Suprapubic skin (tissue), 4 donors: ENCODE measurements at regions not wholly inside any gene's neighbourhood (a gene's known extent, or its start where the extent isn't known, plus 50 kb on each side); places are given as distances from the start of the nearest gene placed in this dataset.

Experiments
- DNase-seq, 2 donors: peaks; one replicate each; pipeline ENCODE4 v3.0.0-alpha.2; 2019; ENCODE audit warnings: low spot score in 2 of 2
- H3K27ac ChIP-seq: fragments of 200-600 bp; sonication (generic); one replicate; pipeline ENCODE4 v1.5.1; 2019
- H3K27me3 ChIP-seq: fragments of 200-600 bp; sonication (generic); one replicate; pipeline ENCODE4 v1.5.1; 2019
- H3K36me3 ChIP-seq: fragments of 200-600 bp; sonication (generic); one replicate; pipeline ENCODE4 v1.5.1; 2019
- H3K4me1 ChIP-seq: fragments of 200-600 bp; sonication (generic); one replicate; pipeline ENCODE4 v1.5.1; 2019
- H3K4me3 ChIP-seq: fragments of 200-600 bp; sonication (generic); one replicate; pipeline ENCODE4 v1.5.1; 2019; ENCODE audit warnings: mild to moderate bottlenecking
- H3K9me3 ChIP-seq: fragments of 200-600 bp; sonication (generic); one replicate; pipeline ENCODE4 v1.5.1; 2019
- EP300 ChIP-seq: sonication (generic); formaldehyde crosslinking; IDR thresholded peaks from one replicate; pipeline ENCODE4 v1.6.1; 2017; ENCODE audit warnings: antibody characterized with exemption
- POLR2A ChIP-seq, 2 donors: fragments of 450-650 bp; IDR thresholded peaks; one replicate each; pipeline ENCODE4 v1.6.1; 2017; ENCODE audit warnings: antibody characterized with exemption in 2 of 2, mild to moderate bottlenecking in 2 of 2, moderate library complexity in 2 of 2
- POLR2AphosphoS5 ChIP-seq, 3 donors: sonication (generic); formaldehyde crosslinking; IDR thresholded peaks; one replicate each; pipeline ENCODE4 v1.6.1; 2017; ENCODE audit warnings: antibody characterized with exemption in 3 of 3
- WGBS: methylation state at CpG from one replicate; pipeline ENCODE4 v1.1.5; 2018; 5-methylcytosine and 5-hydroxymethylcytosine counted together
- TF ChIP-seq, protein P1 (sequence below), 2 donors: fragments of 200-600 bp in 1 of 2; fragments of 450-650 bp in 1 of 2; sonication (generic) in 1 of 2; IDR thresholded peaks; one replicate each; pipeline ENCODE4 v1.5.1; 2016 to 2019; ENCODE audit warnings: antibody characterized with exemption in 2 of 2, mild to moderate bottlenecking in 1 of 2, moderate library complexity in 1 of 2

DNA sequence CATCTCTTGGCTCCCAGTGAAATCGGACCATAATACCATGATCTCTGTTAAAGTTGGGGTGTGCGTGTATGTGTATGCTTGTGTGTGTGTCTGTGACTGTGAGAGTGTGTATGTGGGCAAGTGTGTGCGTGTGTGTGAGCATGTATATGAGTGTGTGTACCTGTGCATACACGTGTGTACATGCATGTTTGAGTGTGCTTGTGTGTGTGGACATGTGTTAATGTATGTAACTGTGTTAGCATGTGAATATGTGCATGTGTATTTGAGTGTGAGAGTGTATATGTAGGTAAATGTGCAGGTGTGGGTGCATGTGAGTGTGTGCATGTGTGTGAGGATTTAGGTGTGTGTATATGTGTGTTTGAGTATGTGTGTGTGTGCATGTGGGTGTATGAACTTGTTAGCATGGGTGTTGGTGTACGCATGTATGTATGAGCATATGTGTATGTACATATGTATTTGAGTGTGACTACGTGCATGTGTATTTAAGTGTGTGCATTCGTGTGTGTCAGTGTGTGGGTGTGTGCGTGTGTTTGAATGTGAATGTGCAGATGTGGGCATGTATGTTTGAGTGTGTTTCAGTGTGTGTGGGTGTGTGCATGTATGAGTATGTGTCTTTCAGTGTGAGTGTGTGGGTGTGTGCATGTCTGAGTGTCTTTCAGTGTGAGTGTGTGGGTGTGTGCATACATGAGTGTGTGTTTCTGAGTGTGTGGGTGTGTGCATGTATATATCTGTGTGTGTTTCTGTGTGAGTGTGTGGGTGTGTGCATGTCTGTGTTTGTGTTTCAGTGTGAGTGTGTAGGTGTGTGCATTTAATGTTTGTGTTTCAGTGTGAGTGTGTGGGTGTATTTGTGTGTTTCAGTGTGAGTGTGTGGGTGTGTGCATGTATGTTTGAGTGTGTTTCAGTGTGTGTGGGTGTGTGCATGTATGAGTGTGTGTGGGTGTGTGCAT is 183.2 kb downstream of the SOX9 start:
- H3K36me3 ChIP-seq, result no peaks in the 10 kb centered on the region
- DNase-seq, result no peak
- no peak overlapping the region for H3K4me3 ChIP-seq
- peaks cover 6% of the 10 kb centered on the region for H3K27me3 ChIP-seq
- no peaks in the 10 kb centered on the region for H3K9me3 ChIP-seq
- H3K4me1 ChIP-seq, result no peaks in the 10 kb centered on the region
- no peak for TF ChIP-seq POLR2A (IDR thresholded peaks at IDR 0.05)
- TF ChIP-seq, protein P1, sequence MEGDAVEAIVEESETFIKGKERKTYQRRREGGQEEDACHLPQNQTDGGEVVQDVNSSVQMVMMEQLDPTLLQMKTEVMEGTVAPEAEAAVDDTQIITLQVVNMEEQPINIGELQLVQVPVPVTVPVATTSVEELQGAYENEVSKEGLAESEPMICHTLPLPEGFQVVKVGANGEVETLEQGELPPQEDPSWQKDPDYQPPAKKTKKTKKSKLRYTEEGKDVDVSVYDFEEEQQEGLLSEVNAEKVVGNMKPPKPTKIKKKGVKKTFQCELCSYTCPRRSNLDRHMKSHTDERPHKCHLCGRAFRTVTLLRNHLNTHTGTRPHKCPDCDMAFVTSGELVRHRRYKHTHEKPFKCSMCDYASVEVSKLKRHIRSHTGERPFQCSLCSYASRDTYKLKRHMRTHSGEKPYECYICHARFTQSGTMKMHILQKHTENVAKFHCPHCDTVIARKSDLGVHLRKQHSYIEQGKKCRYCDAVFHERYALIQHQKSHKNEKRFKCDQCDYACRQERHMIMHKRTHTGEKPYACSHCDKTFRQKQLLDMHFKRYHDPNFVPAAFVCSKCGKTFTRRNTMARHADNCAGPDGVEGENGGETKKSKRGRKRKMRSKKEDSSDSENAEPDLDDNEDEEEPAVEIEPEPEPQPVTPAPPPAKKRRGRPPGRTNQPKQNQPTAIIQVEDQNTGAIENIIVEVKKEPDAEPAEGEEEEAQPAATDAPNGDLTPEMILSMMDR (IDR thresholded peaks at IDR 0.05), result no peak
- TF ChIP-seq EP300, result no peak
- TF ChIP-seq POLR2AphosphoS5 (IDR thresholded peaks at IDR 0.05), result no peak
- WGBS, result 87% methylated on average over 8 of the region's 8 CpGs
- no peak overlapping the region for H3K27ac ChIP-seq

DNA sequence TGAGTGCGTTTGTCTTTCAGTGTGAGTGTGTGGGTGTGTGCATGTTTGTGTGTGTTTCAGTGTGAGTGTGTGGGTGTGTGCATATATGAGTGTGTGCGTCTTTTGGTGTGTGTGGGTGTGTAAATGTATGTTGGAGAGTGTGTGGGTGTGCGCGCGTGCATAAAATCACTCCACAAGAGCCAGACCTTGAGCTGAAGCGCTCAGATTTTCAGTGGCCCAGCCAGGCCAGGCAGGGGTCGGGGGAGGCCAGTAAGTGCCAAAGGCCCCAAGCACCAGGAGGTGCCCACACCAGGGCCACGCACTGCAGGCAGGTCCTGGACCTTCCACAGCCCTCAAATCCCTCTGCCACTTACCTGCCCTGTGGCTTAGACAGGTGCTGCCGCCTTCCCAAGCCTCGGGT is 184.0 kb downstream of the SOX9 start:
- DNase-seq, result no peak
- TF ChIP-seq, protein P1 (IDR thresholded peaks at IDR 0.05), result no peak
- TF ChIP-seq POLR2A (IDR thresholded peaks at IDR 0.05), result no peak
- TF ChIP-seq POLR2AphosphoS5 (IDR thresholded peaks at IDR 0.05), result no peak
- TF ChIP-seq EP300, result no peak
- H3K27me3 ChIP-seq, result peaks cover 6% of the 10 kb centered on the region
- no peaks in the 10 kb centered on the region for H3K9me3 ChIP-seq
- no peaks in the 10 kb centered on the region for H3K4me1 ChIP-seq
- H3K4me3 ChIP-seq, result no peak overlapping the region
- WGBS, result 78% methylated on average over 5 of the region's 10 CpGs
- H3K27ac ChIP-seq, result no peak overlapping the region
- no peaks in the 10 kb centered on the region for H3K36me3 ChIP-seq

DNA sequence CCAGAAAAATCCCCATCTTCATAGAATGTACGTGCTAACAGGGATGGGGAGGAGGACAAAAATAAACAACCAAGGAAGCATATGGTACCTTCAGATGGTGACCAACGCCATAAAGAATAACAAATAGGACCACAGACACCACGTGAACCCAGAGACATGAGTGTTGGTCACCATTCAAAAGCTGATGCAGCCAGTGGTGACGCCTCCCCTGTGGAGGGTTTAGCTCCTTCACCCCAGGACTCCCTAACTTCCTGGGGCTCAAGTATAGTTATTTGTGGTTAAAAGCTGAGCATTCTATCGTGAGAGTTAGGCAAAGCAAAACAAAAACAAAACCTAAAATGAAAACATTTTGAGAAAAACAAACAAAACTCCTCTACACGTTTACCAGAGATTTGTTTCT is 184.7 kb downstream of the SOX9 start:
- Histone ChIP-seq H3K36me3 (no peaks in the 10 kb centered on the region), H3K27me3 (peaks cover 6% of the 10 kb centered on the region), H3K27ac (no peak overlapping the region)

DNA sequence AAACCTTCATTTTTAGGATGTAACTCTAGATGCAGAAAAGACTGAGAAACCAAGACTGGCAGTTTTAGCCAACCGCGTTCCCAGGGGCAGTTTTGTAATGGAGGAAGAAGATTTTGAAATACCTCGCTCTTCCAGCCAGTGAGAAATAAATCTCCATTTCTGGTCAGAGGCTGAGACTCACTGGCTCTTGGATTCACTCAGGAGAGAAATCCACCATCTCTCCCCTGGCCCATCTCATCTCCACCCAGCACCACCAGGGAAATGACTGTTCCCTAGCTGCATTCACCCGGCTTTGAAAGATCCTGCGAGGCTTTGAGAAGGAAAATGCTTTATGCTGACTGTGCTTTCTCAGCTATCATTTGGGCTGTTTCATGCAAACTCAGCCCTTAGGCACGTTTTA is 185.2 kb downstream of the SOX9 start:
- no peak for DNase-seq
- 59% methylated on average over 6 of the region's 6 CpGs for WGBS
- no peak overlapping the region for H3K4me3 ChIP-seq
- no peak for TF ChIP-seq POLR2AphosphoS5 (IDR thresholded peaks at IDR 0.05)
- TF ChIP-seq, protein P1 (IDR thresholded peaks at IDR 0.05), result no peak
- no peak for TF ChIP-seq EP300
- no peak for TF ChIP-seq POLR2A (IDR thresholded peaks at IDR 0.05)
- H3K36me3 ChIP-seq, result no peaks in the 10 kb centered on the region
- H3K27me3 ChIP-seq, result peaks cover 6% of the 10 kb centered on the region
- H3K27ac ChIP-seq, result no peak overlapping the region
- no peaks in the 10 kb centered on the region for H3K9me3 ChIP-seq
- no peaks in the 10 kb centered on the region for H3K4me1 ChIP-seq

More for the DNA sequence above, 184.7 kb downstream of the SOX9 start:
- TF ChIP-seq POLR2AphosphoS5 (IDR thresholded peaks at IDR 0.05) (no peak), EP300 (no peak), POLR2A (IDR thresholded peaks at IDR 0.05) (no peak)
- TF ChIP-seq, protein P1 (IDR thresholded peaks at IDR 0.05), result no peak
- H3K4me1 ChIP-seq, result no peaks in the 10 kb centered on the region
- 60% methylated on average over 6 of the region's 6 CpGs for WGBS
- DNase-seq, result no peak
- no peak overlapping the region for H3K4me3 ChIP-seq
- H3K9me3 ChIP-seq, result no peaks in the 10 kb centered on the region

DNA sequence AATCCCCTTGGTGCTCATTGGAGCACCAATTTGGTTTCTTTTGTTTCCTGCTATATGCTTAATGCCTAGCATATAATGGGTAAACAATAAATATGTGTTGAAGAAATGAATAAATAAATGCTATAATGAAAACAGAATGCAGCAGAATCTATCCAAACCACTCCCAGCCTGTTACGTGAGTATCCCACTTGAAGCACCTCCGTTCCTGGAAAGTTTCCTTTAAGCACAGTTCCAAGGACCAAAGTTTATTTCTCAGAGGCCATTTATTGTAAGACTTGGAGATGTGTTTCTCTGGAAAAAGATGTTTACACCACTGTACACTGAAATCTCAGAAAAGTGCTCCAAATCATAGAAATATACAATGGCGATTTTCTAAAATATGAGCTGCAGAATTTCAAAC is 187.0 kb downstream of the SOX9 start:
- H3K36me3 ChIP-seq, result no peaks in the 10 kb centered on the region
- H3K4me3 ChIP-seq, result no peak overlapping the region
- H3K27ac ChIP-seq, result no peak overlapping the region
- 75% methylated on average over 3 of the region's 3 CpGs for WGBS
- peaks cover 10% of the 10 kb centered on the region for H3K27me3 ChIP-seq
- DNase-seq, result no peak
- H3K4me1 ChIP-seq, result no peaks in the 10 kb centered on the region
- no peaks in the 10 kb centered on the region for H3K9me3 ChIP-seq
- TF ChIP-seq EP300, result no peak
- no peak for TF ChIP-seq POLR2AphosphoS5 (IDR thresholded peaks at IDR 0.05)
- TF ChIP-seq POLR2A (IDR thresholded peaks at IDR 0.05), result no peak
- TF ChIP-seq, protein P1 (IDR thresholded peaks at IDR 0.05), result no peak
